H1 (cell line): ENCODE measurements at regions not wholly inside any gene's neighbourhood (a gene's known extent, or its start where the extent isn't known, plus 50 kb on each side); places are given as distances from the start of the nearest gene placed in this dataset.

ENCODE experiments used
- CTCF ChIA-PET: fragments of 300-600 bp; sonication (Branson Sonifier 250); formaldehyde crosslinking; loops from one replicate; lab custom pipeline; 2021; ENCODE audit not compliant: partially characterized antibody; lab: Charles Lee
- POLR2A ChIA-PET: fragments of 300-600 bp; sonication (Branson Sonifier 250); formaldehyde crosslinking; loops from one replicate; lab custom pipeline; 2021; ENCODE audit warnings: inconsistent platforms; ENCODE audit not compliant: partially characterized antibody; lab: Charles Lee
- DNase-seq, 2 experiments: peaks; one replicate each; pipeline versions ENCODE4 v3.0.0 to v3.0.0-alpha.2; 2010 to 2022; ENCODE audit warnings: low spot score in 2 of 2, low read depth in 1 of 2, mixed read lengths in 1 of 2
- FAIRE-seq: peaks from 2 replicates; lab custom pipeline; 2011; peaks lifted over from hg19 to GRCh38; lab: Jason Lieb, UNC
- H2AFZ ChIP-seq: 2 replicates; pipeline ENCODE4 v1.8.1; 2012; ENCODE audit warnings: low read length, inconsistent platforms
- H2AK5ac ChIP-seq: 2 replicates; pipeline ENCODE4 v1.6.1; 2013; ENCODE audit warnings: low read depth, low read length
- H2BK120ac ChIP-seq: replicated peaks from 2 replicates; pipeline ENCODE3; 2013; ENCODE audit warnings: low read depth, low read length, inconsistent platforms
- H2BK12ac ChIP-seq: 2 replicates; pipeline ENCODE4 v1.6.1; 2013; ENCODE audit warnings: low read depth, low read length
- H2BK15ac ChIP-seq: 2 replicates; pipeline ENCODE4 v1.6.1; 2013; ENCODE audit warnings: low read length
- H2BK20ac ChIP-seq: 2 replicates; pipeline ENCODE4 v1.6.1; 2013; ENCODE audit warnings: low read length
- H2BK5ac ChIP-seq: 2 replicates; pipeline ENCODE4 v1.6.1; 2013; ENCODE audit warnings: low read depth, low read length
- H3K14ac ChIP-seq: 2 replicates; pipeline ENCODE4 v1.6.1; 2013; ENCODE audit warnings: inconsistent platforms; ENCODE audit not compliant: insufficient read length
- H3K18ac ChIP-seq: 2 replicates; pipeline ENCODE4 v1.6.1; 2013; ENCODE audit warnings: low read length; ENCODE audit errors: extremely low read depth
- H3K23ac ChIP-seq: 2 replicates; pipeline ENCODE4 v1.6.1; 2013; ENCODE audit warnings: inconsistent platforms; ENCODE audit not compliant: insufficient read length
- H3K23me2 ChIP-seq: 2 replicates; pipeline ENCODE4 v1.6.1; 2013; ENCODE audit warnings: low read depth, low read length
- H3K27ac ChIP-seq: 2 replicates; pipeline ENCODE4 v1.6.1; 2011; ENCODE audit warnings: low read depth, low read length, inconsistent platforms
- H3K27me3 ChIP-seq, 4 experiments: replicated peaks in 1 of 4; 1 replicate in 1 of 4; 2 replicates in 3 of 4; pipeline versions ENCODE4 v1.6.1 to v1.8.1; 2011 to 2013; ENCODE audit warnings: low read length in 3 of 4, mild to moderate bottlenecking in 3 of 4, inconsistent platforms in 2 of 4, mixed read lengths in 2 of 4, moderate library complexity in 1 of 4; ENCODE audit not compliant: control insufficient read depth in 3 of 4, insufficient read depth in 3 of 4; ENCODE audit errors: extremely low read depth in 1 of 4
- H3K36me3 ChIP-seq, 4 experiments: 2 replicates each; pipeline versions ENCODE4 v1.6.1 to v1.8.1; 2011 to 2013; ENCODE audit warnings: mild to moderate bottlenecking in 4 of 4, low read length in 3 of 4, moderate library complexity in 2 of 4, control low read depth in 1 of 4, inconsistent platforms in 1 of 4; ENCODE audit not compliant: insufficient read depth in 4 of 4, control insufficient read depth in 2 of 4
- H3K4ac ChIP-seq: replicated peaks from 2 replicates; pipeline ENCODE3; 2013; ENCODE audit warnings: low read length, low read depth, mixed read lengths, inconsistent platforms; ENCODE audit not compliant: insufficient read length
- H3K4me1 ChIP-seq, 4 experiments: replicated peaks in 1 of 4; 1 replicate in 1 of 4; 2 replicates in 3 of 4; pipeline versions ENCODE4 v1.6.1 to v1.8.1; 2011 to 2013; ENCODE audit warnings: low read length in 3 of 4, inconsistent platforms in 2 of 4, mixed read lengths in 1 of 4; ENCODE audit not compliant: insufficient read depth in 4 of 4, control insufficient read depth in 3 of 4
- H3K4me2 ChIP-seq, 2 experiments: 2 replicates each; pipeline versions ENCODE4 v1.6.1 to v1.8.1; 2011 to 2013; ENCODE audit warnings: low read depth in 2 of 2, low read length in 2 of 2, control low read depth in 1 of 2, inconsistent platforms in 1 of 2, mild to moderate bottlenecking in 1 of 2; ENCODE audit not compliant: insufficient read depth in 1 of 2
- H3K4me3 ChIP-seq, 4 experiments: fragments of 200-600, 300-600 bp in 1 of 4; sonication (generic), shearing (Covaris generic), sonication (Bioruptor Twin) in 1 of 4; 2 replicates each; pipeline versions ENCODE4 v1.5.1 to v1.8.1; 2011 to 2016; ENCODE audit warnings: low read length in 4 of 4, low read depth in 3 of 4, control low read depth in 2 of 4, inconsistent platforms in 2 of 4, mild to moderate bottlenecking in 2 of 4, mixed read lengths in 1 of 4, moderate library complexity in 1 of 4; ENCODE audit not compliant: insufficient read depth in 2 of 4; ENCODE audit errors: extremely low read depth in 1 of 4
- H3K56ac ChIP-seq: replicated peaks from 2 replicates; pipeline ENCODE3; 2013; ENCODE audit warnings: low read depth, mild to moderate bottlenecking, mixed read lengths, low read length, inconsistent platforms; ENCODE audit not compliant: insufficient read length
- H3K79me1 ChIP-seq: 2 replicates; pipeline ENCODE4 v1.6.1; 2013; ENCODE audit warnings: low read depth, low read length, control low read depth
- H3K79me2 ChIP-seq, 2 experiments: 2 replicates each; pipeline versions ENCODE4 v1.6.1 to v1.8.1; 2012 to 2013; ENCODE audit warnings: low read length in 2 of 2, mild to moderate bottlenecking in 2 of 2, inconsistent platforms in 1 of 2; ENCODE audit not compliant: insufficient read depth in 2 of 2, control insufficient read depth in 1 of 2
- H3K9ac ChIP-seq, 4 experiments: replicated peaks in 1 of 4; 1 replicate in 1 of 4; 2 replicates in 3 of 4; pipeline versions ENCODE4 v1.6.1 to v1.8.1; 2011 to 2013; ENCODE audit warnings: low read depth in 3 of 4, low read length in 3 of 4, control low read depth in 2 of 4, mild to moderate bottlenecking in 2 of 4, moderate library complexity in 2 of 4, inconsistent platforms in 1 of 4; ENCODE audit errors: extremely low read depth in 1 of 4
- H3K9me3 ChIP-seq, 2 experiments: 2 replicates each; pipeline versions ENCODE4 v1.6.1 to v1.8.1; 2012 to 2013; ENCODE audit warnings: mild to moderate bottlenecking in 2 of 2, moderate library complexity in 2 of 2, control low read depth in 1 of 2, inconsistent platforms in 1 of 2, low read depth in 1 of 2, low read length in 1 of 2, mixed read lengths in 1 of 2; ENCODE audit not compliant: insufficient read depth in 2 of 2
- H4K20me1 ChIP-seq, 2 experiments: replicated peaks in 1 of 2; 2 replicates each; pipeline versions ENCODE3 to v1.8.1; 2011 to 2013; ENCODE audit warnings: inconsistent platforms in 2 of 2, low read length in 2 of 2, mild to moderate bottlenecking in 1 of 2; ENCODE audit not compliant: insufficient read depth in 2 of 2, control insufficient read depth in 1 of 2
- H4K5ac ChIP-seq: 2 replicates; pipeline ENCODE4 v1.6.1; 2013; ENCODE audit warnings: low read length, low read depth, mixed read lengths, inconsistent platforms; ENCODE audit not compliant: insufficient read length
- H4K8ac ChIP-seq: 2 replicates; pipeline ENCODE4 v1.8.0; 2013; ENCODE audit warnings: mild to moderate bottlenecking, moderate library complexity, low read length, inconsistent platforms; ENCODE audit not compliant: insufficient read depth; ENCODE audit errors: extremely low read depth
- H4K91ac ChIP-seq: replicated peaks from 2 replicates; pipeline ENCODE3; 2013; ENCODE audit warnings: low read length, mixed read lengths, inconsistent platforms; ENCODE audit not compliant: insufficient read length
- ASH2L ChIP-seq: fragments of 200-600, 300-600 bp; sonication (generic); IDR thresholded peaks from one replicate; pipeline ENCODE4 v1.7.1; 2017; ENCODE audit warnings: low read length
- HDAC6 ChIP-seq: IDR thresholded peaks from one replicate; pipeline ENCODE4 v1.7.1; 2012; ENCODE audit warnings: low read depth, mild to moderate bottlenecking, inconsistent platforms, low read length, moderate library complexity
- MAX ChIP-seq: IDR thresholded peaks from 2 replicates; pipeline ENCODE4 v1.6.1; 2012; ENCODE audit warnings: inconsistent platforms
- NRF1 ChIP-seq: IDR thresholded peaks from 2 replicates; pipeline ENCODE4 v1.6.1; 2011; ENCODE audit warnings: mild to moderate bottlenecking, low read depth, low read length, improper control_type of control experiment
- SRF ChIP-seq: IDR thresholded peaks from 2 replicates; pipeline ENCODE4 v1.6.1; 2011; ENCODE audit warnings: mild to moderate bottlenecking, low read depth, low read length, moderate library complexity
- SUZ12 ChIP-seq: fragments of 200-600 bp; sonication (generic); IDR thresholded peaks from 2 replicates; pipeline ENCODE4 v1.6.1; 2012; ENCODE audit warnings: mild to moderate bottlenecking, inconsistent platforms, low read length, moderate library complexity, mixed read lengths
- WGBS, 2 experiments: shearing (Covaris generic) in 1 of 2; methylation state at CpG; one replicate each; pipeline versions ENCODE4 v1.1.6 to v1.1.7; 2013 to 2015; ENCODE audit warnings: low lambda C conversion rate in 2 of 2, mixed read lengths in 2 of 2, inconsistent platforms in 1 of 2, low coverage in 1 of 2, missing lambda C conversion rate in 1 of 2; ENCODE audit not compliant: insufficient replicate concordance in 2 of 2, insufficient coverage in 1 of 2, insufficient read length in 1 of 2; ENCODE audit errors: extremely low coverage in 1 of 2, missing lambda C conversion rate in 1 of 2; 5-methylcytosine and 5-hydroxymethylcytosine counted together

DNA sequence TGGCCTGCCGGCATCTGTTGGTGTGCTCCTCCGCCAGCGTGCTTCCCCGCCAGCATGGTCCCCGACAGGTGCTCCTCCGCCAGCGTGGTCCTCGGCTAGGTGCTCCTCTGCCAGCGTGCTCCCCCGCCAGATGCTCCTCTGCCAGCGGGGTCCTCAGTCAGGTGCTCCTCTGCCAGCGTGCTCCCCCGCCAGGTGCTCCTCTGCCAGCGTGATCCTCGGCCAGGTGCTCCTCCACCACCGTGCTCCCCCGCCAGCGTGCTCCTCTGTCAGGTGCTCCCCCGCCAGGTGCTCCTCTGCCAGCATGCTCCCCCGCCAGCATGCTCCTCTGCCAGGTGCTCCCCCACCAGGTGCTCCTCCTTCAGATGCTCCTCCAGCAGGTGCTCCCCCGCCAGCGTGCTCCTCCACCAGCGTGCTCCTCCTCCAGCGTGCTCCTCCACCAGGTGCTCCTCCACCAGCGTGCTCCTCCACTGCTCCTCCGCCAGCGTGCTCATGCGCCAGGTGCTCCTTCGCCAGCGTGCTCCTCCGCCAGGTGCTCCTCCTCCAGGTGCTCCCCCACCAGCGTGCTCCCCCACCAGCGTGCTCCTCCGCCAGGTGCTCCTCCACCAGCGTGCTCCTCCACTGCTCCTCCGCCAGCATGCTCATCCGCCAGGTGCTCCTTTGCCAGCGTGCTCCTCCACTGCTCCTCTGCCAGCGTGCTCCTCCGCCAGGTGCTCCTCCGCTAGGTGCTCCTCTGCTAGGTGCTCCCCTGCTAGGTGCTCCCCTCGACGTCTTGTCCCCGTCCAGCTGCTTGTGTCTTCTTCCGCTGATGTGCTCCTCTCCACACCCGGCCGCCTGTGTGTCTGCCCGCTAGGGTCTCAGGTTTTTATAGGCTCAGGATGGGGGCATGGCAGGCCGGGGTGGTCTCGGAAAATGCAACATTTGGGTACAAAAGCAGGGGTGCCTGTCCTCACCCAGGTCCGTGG lies 223.0 kb downstream of the NRIP1 start:
- no peaks in the 10 kb centered on the region for H3K79me2 ChIP-seq
- no peak overlapping the region for H3K18ac ChIP-seq
- H3K27ac ChIP-seq: no peak overlapping the region
- no peak overlapping the region for H2BK120ac ChIP-seq
- no peak overlapping the region for H4K91ac ChIP-seq
- no peak for DNase-seq
- no peak overlapping the region for H2BK15ac ChIP-seq
- H3K56ac ChIP-seq: no peak overlapping the region
- H3K23me2 ChIP-seq: no peaks in the 10 kb centered on the region
- H2BK5ac ChIP-seq: no peak overlapping the region
- H3K4me2 ChIP-seq: no peak overlapping the region
- no peak overlapping the region for H2BK20ac ChIP-seq
- no peaks in the 10 kb centered on the region; a peak in 1 of 7 replicates for H3K4me1 ChIP-seq
- FAIRE-seq: no peak
- CTCF ChIA-PET: interaction anchor here (0.7 kb wide), 1 partner anchor 365 kb away, joined by 3 read pairs; no protein-coding TSS in a partner anchor
- H3K9me3 ChIP-seq: peaks cover 20 to 27% of the 10 kb centered on the region in 2 experiments
- TF ChIP-seq HDAC6 (no peak), MAX (no peak), SRF (no peak), NRF1 (no peak), ASH2L (no peak), SUZ12 (no peak)
- H4K20me1 ChIP-seq: no peaks in the 10 kb centered on the region
- H2AFZ ChIP-seq: no peak overlapping the region
- WGBS, 2 experiments: 96% methylated on average over 42 of the region's 51 CpGs; no CpG with 5 or more reads in 1 of the 2 experiments
- no peaks in the 10 kb centered on the region for H3K79me1 ChIP-seq
- no peaks in the 10 kb centered on the region for H3K27me3 ChIP-seq
- H4K8ac ChIP-seq: no peak overlapping the region
- H4K5ac ChIP-seq: no peak overlapping the region
- H2AK5ac ChIP-seq: no peak overlapping the region
- peaks cover 0 to 7% (median 2%) of the 10 kb centered on the region in 4 experiments; a peak in 1 of 8 replicates for H3K36me3 ChIP-seq
- no peak overlapping the region for H3K4ac ChIP-seq
- no peak overlapping the region for H3K9ac ChIP-seq
- H2BK12ac ChIP-seq: no peak overlapping the region
- POLR2A ChIA-PET: no interaction called here
- no peak overlapping the region for H3K23ac ChIP-seq
- no peak overlapping the region for H3K14ac ChIP-seq
- H3K4me3 ChIP-seq: no peak overlapping the region
